H1 (cell line): ENCODE measurements at regions not wholly inside any gene's neighbourhood (a gene's known extent, or its start where the extent isn't known, plus 50 kb on each side); places are given as distances from the start of the nearest gene placed in this dataset.

Experiments
- CTCF ChIA-PET: fragments of 300-600 bp; sonication (Branson Sonifier 250); formaldehyde crosslinking; loops from one replicate; lab custom pipeline; 2021; ENCODE audit not compliant: partially characterized antibody; lab: Charles Lee
- POLR2A ChIA-PET: fragments of 300-600 bp; sonication (Branson Sonifier 250); formaldehyde crosslinking; loops from one replicate; lab custom pipeline; 2021; ENCODE audit warnings: inconsistent platforms; ENCODE audit not compliant: partially characterized antibody; lab: Charles Lee
- DNase-seq, 2 experiments: peaks; one replicate each; pipeline versions ENCODE4 v3.0.0 to v3.0.0-alpha.2; 2010 to 2022; ENCODE audit warnings: low spot score in 2 of 2, low read depth in 1 of 2, mixed read lengths in 1 of 2
- FAIRE-seq: peaks from 2 replicates; lab custom pipeline; 2011; peaks lifted over from hg19 to GRCh38; lab: Jason Lieb, UNC
- H2AFZ ChIP-seq: 2 replicates; pipeline ENCODE4 v1.8.1; 2012; ENCODE audit warnings: low read length, inconsistent platforms
- H2AK5ac ChIP-seq: 2 replicates; pipeline ENCODE4 v1.6.1; 2013; ENCODE audit warnings: low read depth, low read length
- H2BK120ac ChIP-seq: replicated peaks from 2 replicates; pipeline ENCODE3; 2013; ENCODE audit warnings: low read depth, low read length, inconsistent platforms
- H2BK12ac ChIP-seq: 2 replicates; pipeline ENCODE4 v1.6.1; 2013; ENCODE audit warnings: low read depth, low read length
- H2BK15ac ChIP-seq: 2 replicates; pipeline ENCODE4 v1.6.1; 2013; ENCODE audit warnings: low read length
- H2BK20ac ChIP-seq: 2 replicates; pipeline ENCODE4 v1.6.1; 2013; ENCODE audit warnings: low read length
- H2BK5ac ChIP-seq: 2 replicates; pipeline ENCODE4 v1.6.1; 2013; ENCODE audit warnings: low read depth, low read length
- H3K14ac ChIP-seq: 2 replicates; pipeline ENCODE4 v1.6.1; 2013; ENCODE audit warnings: inconsistent platforms; ENCODE audit not compliant: insufficient read length
- H3K18ac ChIP-seq: 2 replicates; pipeline ENCODE4 v1.6.1; 2013; ENCODE audit warnings: low read length; ENCODE audit errors: extremely low read depth
- H3K23ac ChIP-seq: 2 replicates; pipeline ENCODE4 v1.6.1; 2013; ENCODE audit warnings: inconsistent platforms; ENCODE audit not compliant: insufficient read length
- H3K23me2 ChIP-seq: 2 replicates; pipeline ENCODE4 v1.6.1; 2013; ENCODE audit warnings: low read depth, low read length
- H3K27ac ChIP-seq: 2 replicates; pipeline ENCODE4 v1.6.1; 2011; ENCODE audit warnings: low read depth, low read length, inconsistent platforms
- H3K27me3 ChIP-seq, 4 experiments: replicated peaks in 1 of 4; 1 replicate in 1 of 4; 2 replicates in 3 of 4; pipeline versions ENCODE4 v1.6.1 to v1.8.1; 2011 to 2013; ENCODE audit warnings: low read length in 3 of 4, mild to moderate bottlenecking in 3 of 4, inconsistent platforms in 2 of 4, mixed read lengths in 2 of 4, moderate library complexity in 1 of 4; ENCODE audit not compliant: control insufficient read depth in 3 of 4, insufficient read depth in 3 of 4; ENCODE audit errors: extremely low read depth in 1 of 4
- H3K36me3 ChIP-seq, 4 experiments: 2 replicates each; pipeline versions ENCODE4 v1.6.1 to v1.8.1; 2011 to 2013; ENCODE audit warnings: mild to moderate bottlenecking in 4 of 4, low read length in 3 of 4, moderate library complexity in 2 of 4, control low read depth in 1 of 4, inconsistent platforms in 1 of 4; ENCODE audit not compliant: insufficient read depth in 4 of 4, control insufficient read depth in 2 of 4
- H3K4ac ChIP-seq: replicated peaks from 2 replicates; pipeline ENCODE3; 2013; ENCODE audit warnings: low read length, low read depth, mixed read lengths, inconsistent platforms; ENCODE audit not compliant: insufficient read length
- H3K4me1 ChIP-seq, 4 experiments: replicated peaks in 1 of 4; 1 replicate in 1 of 4; 2 replicates in 3 of 4; pipeline versions ENCODE4 v1.6.1 to v1.8.1; 2011 to 2013; ENCODE audit warnings: low read length in 3 of 4, inconsistent platforms in 2 of 4, mixed read lengths in 1 of 4; ENCODE audit not compliant: insufficient read depth in 4 of 4, control insufficient read depth in 3 of 4
- H3K4me2 ChIP-seq, 2 experiments: 2 replicates each; pipeline versions ENCODE4 v1.6.1 to v1.8.1; 2011 to 2013; ENCODE audit warnings: low read depth in 2 of 2, low read length in 2 of 2, control low read depth in 1 of 2, inconsistent platforms in 1 of 2, mild to moderate bottlenecking in 1 of 2; ENCODE audit not compliant: insufficient read depth in 1 of 2
- H3K4me3 ChIP-seq, 4 experiments: fragments of 200-600, 300-600 bp in 1 of 4; sonication (generic), shearing (Covaris generic), sonication (Bioruptor Twin) in 1 of 4; 2 replicates each; pipeline versions ENCODE4 v1.5.1 to v1.8.1; 2011 to 2016; ENCODE audit warnings: low read length in 4 of 4, low read depth in 3 of 4, control low read depth in 2 of 4, inconsistent platforms in 2 of 4, mild to moderate bottlenecking in 2 of 4, mixed read lengths in 1 of 4, moderate library complexity in 1 of 4; ENCODE audit not compliant: insufficient read depth in 2 of 4; ENCODE audit errors: extremely low read depth in 1 of 4
- H3K56ac ChIP-seq: replicated peaks from 2 replicates; pipeline ENCODE3; 2013; ENCODE audit warnings: low read depth, mild to moderate bottlenecking, mixed read lengths, low read length, inconsistent platforms; ENCODE audit not compliant: insufficient read length
- H3K79me1 ChIP-seq: 2 replicates; pipeline ENCODE4 v1.6.1; 2013; ENCODE audit warnings: low read depth, low read length, control low read depth
- H3K79me2 ChIP-seq, 2 experiments: 2 replicates each; pipeline versions ENCODE4 v1.6.1 to v1.8.1; 2012 to 2013; ENCODE audit warnings: low read length in 2 of 2, mild to moderate bottlenecking in 2 of 2, inconsistent platforms in 1 of 2; ENCODE audit not compliant: insufficient read depth in 2 of 2, control insufficient read depth in 1 of 2
- H3K9ac ChIP-seq, 4 experiments: replicated peaks in 1 of 4; 1 replicate in 1 of 4; 2 replicates in 3 of 4; pipeline versions ENCODE4 v1.6.1 to v1.8.1; 2011 to 2013; ENCODE audit warnings: low read depth in 3 of 4, low read length in 3 of 4, control low read depth in 2 of 4, mild to moderate bottlenecking in 2 of 4, moderate library complexity in 2 of 4, inconsistent platforms in 1 of 4; ENCODE audit errors: extremely low read depth in 1 of 4
- H3K9me3 ChIP-seq, 2 experiments: 2 replicates each; pipeline versions ENCODE4 v1.6.1 to v1.8.1; 2012 to 2013; ENCODE audit warnings: mild to moderate bottlenecking in 2 of 2, moderate library complexity in 2 of 2, control low read depth in 1 of 2, inconsistent platforms in 1 of 2, low read depth in 1 of 2, low read length in 1 of 2, mixed read lengths in 1 of 2; ENCODE audit not compliant: insufficient read depth in 2 of 2
- H4K20me1 ChIP-seq, 2 experiments: replicated peaks in 1 of 2; 2 replicates each; pipeline versions ENCODE3 to v1.8.1; 2011 to 2013; ENCODE audit warnings: inconsistent platforms in 2 of 2, low read length in 2 of 2, mild to moderate bottlenecking in 1 of 2; ENCODE audit not compliant: insufficient read depth in 2 of 2, control insufficient read depth in 1 of 2
- H4K5ac ChIP-seq: 2 replicates; pipeline ENCODE4 v1.6.1; 2013; ENCODE audit warnings: low read length, low read depth, mixed read lengths, inconsistent platforms; ENCODE audit not compliant: insufficient read length
- H4K8ac ChIP-seq: 2 replicates; pipeline ENCODE4 v1.8.0; 2013; ENCODE audit warnings: mild to moderate bottlenecking, moderate library complexity, low read length, inconsistent platforms; ENCODE audit not compliant: insufficient read depth; ENCODE audit errors: extremely low read depth
- H4K91ac ChIP-seq: replicated peaks from 2 replicates; pipeline ENCODE3; 2013; ENCODE audit warnings: low read length, mixed read lengths, inconsistent platforms; ENCODE audit not compliant: insufficient read length
- CBX5 ChIP-seq: fragments of 300-800, 300-1000 bp; sonication (generic); IDR thresholded peaks from 2 replicates; pipeline ENCODE4 v1.7.1; 2016; ENCODE audit warnings: antibody characterized with exemption, low read length, low read depth
- CHD1 ChIP-seq: IDR thresholded peaks from 2 replicates; pipeline ENCODE4 v1.6.1; 2012; ENCODE audit warnings: low read depth, low read length, improper control_type of control experiment
- CHD2 ChIP-seq: IDR thresholded peaks from 2 replicates; pipeline ENCODE4 v1.6.1; 2012; ENCODE audit warnings: low read length, improper control_type of control experiment
- E2F6 ChIP-seq: IDR thresholded peaks from 2 replicates; pipeline ENCODE4 v1.6.1; 2012; ENCODE audit warnings: inconsistent platforms
- FOSL1 ChIP-seq: IDR thresholded peaks from 2 replicates; pipeline ENCODE4 v1.6.1; 2011; ENCODE audit warnings: mild to moderate bottlenecking, low read depth, low read length, moderate library complexity; ENCODE audit not compliant: insufficient read depth
- JUND ChIP-seq: IDR thresholded peaks from 2 replicates; pipeline ENCODE4 v1.6.1; 2011; ENCODE audit warnings: mild to moderate bottlenecking, improper control_type of control experiment, low read length
- NANOG ChIP-seq: IDR thresholded peaks from 2 replicates; pipeline ENCODE4 v1.6.1; 2011; ENCODE audit warnings: low read length, low read depth, mild to moderate bottlenecking, inconsistent platforms; ENCODE audit not compliant: insufficient read depth, poor library complexity, severe bottlenecking
- POLR2AphosphoS5 ChIP-seq: IDR thresholded peaks from 2 replicates; pipeline ENCODE4 v1.6.1; 2011; ENCODE audit warnings: low read depth, low read length
- RFX5 ChIP-seq: IDR thresholded peaks from 2 replicates; pipeline ENCODE4 v1.6.1; 2011; ENCODE audit warnings: low read depth, low read length, improper control_type of control experiment, borderline replicate concordance
- TAF1 ChIP-seq: IDR thresholded peaks from 2 replicates; pipeline ENCODE4 v1.6.1; 2011; ENCODE audit warnings: mild to moderate bottlenecking, low read depth, low read length
- TEAD4 ChIP-seq: IDR thresholded peaks from 2 replicates; pipeline ENCODE4 v1.6.1; 2012; ENCODE audit warnings: low read depth, low read length, inconsistent platforms, mixed read lengths
- YY1 ChIP-seq: IDR thresholded peaks from 2 replicates; pipeline ENCODE4 v1.6.1; 2011; ENCODE audit warnings: low read depth, mild to moderate bottlenecking, low read length
- WGBS, 2 experiments: shearing (Covaris generic) in 1 of 2; methylation state at CpG; one replicate each; pipeline versions ENCODE4 v1.1.6 to v1.1.7; 2013 to 2015; ENCODE audit warnings: low lambda C conversion rate in 2 of 2, mixed read lengths in 2 of 2, inconsistent platforms in 1 of 2, low coverage in 1 of 2, missing lambda C conversion rate in 1 of 2; ENCODE audit not compliant: insufficient replicate concordance in 2 of 2, insufficient coverage in 1 of 2, insufficient read length in 1 of 2; ENCODE audit errors: extremely low coverage in 1 of 2, missing lambda C conversion rate in 1 of 2; 5-methylcytosine and 5-hydroxymethylcytosine counted together
- TF ChIP-seq, protein P1 (sequence below), 3 experiments: IDR thresholded peaks; 1 replicate in 2 of 3; 2 replicates in 1 of 3; pipeline versions ENCODE4 v1.5.1 to v1.6.1; 2011; ENCODE audit warnings: low read length in 3 of 3, mild to moderate bottlenecking in 3 of 3, inconsistent platforms in 2 of 3, low read depth in 1 of 3, moderate library complexity in 1 of 3; ENCODE audit not compliant: insufficient read depth in 1 of 3; ENCODE audit errors: control extremely low read depth in 1 of 3

GRCh38 chrX:125709074-125709473 lies 389.4 kb downstream of the TEX13C start:
- no peak overlapping the region for H3K4ac ChIP-seq
- no peaks in the 10 kb centered on the region for H3K9me3 ChIP-seq
- no peak overlapping the region for H2BK120ac ChIP-seq
- no peak overlapping the region for H2BK12ac ChIP-seq
- H2AK5ac ChIP-seq: no peak overlapping the region
- no peaks in the 10 kb centered on the region for H3K23me2 ChIP-seq
- H3K4me3 ChIP-seq: no peak overlapping the region
- H2BK20ac ChIP-seq: no peak overlapping the region
- H3K9ac ChIP-seq: no peak overlapping the region
- H4K91ac ChIP-seq: no peak overlapping the region
- no peak overlapping the region for H4K8ac ChIP-seq
- H3K23ac ChIP-seq: no peak overlapping the region
- H3K79me2 ChIP-seq: no peaks in the 10 kb centered on the region
- no peak overlapping the region for H2BK15ac ChIP-seq
- no peak overlapping the region for H2AFZ ChIP-seq
- H3K56ac ChIP-seq: no peak overlapping the region
- no peaks in the 10 kb centered on the region for H4K20me1 ChIP-seq
- no peaks in the 10 kb centered on the region for H3K79me1 ChIP-seq
- no peaks in the 10 kb centered on the region for H3K27me3 ChIP-seq
- WGBS, 2 experiments: 100% methylated on average over 1 of the region's 2 CpGs; no CpG with 5 or more reads in 1 of the 2 experiments
- no peak overlapping the region for H2BK5ac ChIP-seq
- DNase-seq (no peak), FAIRE-seq (no peak)
- no peaks in the 10 kb centered on the region for H3K36me3 ChIP-seq
- H4K5ac ChIP-seq: no peak overlapping the region
- H3K4me2 ChIP-seq: no peak overlapping the region
- no peak overlapping the region for H3K18ac ChIP-seq
- H3K14ac ChIP-seq: no peak overlapping the region
- CTCF ChIA-PET: no interaction called here
- H3K27ac ChIP-seq: no peak overlapping the region
- POLR2A ChIA-PET: no interaction called here
- no peaks in the 10 kb centered on the region; a peak in 1 of 7 replicates for H3K4me1 ChIP-seq
- no peak for TF ChIP-seq CBX5
- no peak for TF ChIP-seq E2F6
- no peak for TF ChIP-seq FOSL1
- no peak for TF ChIP-seq POLR2AphosphoS5
- TF ChIP-seq, protein P1, sequence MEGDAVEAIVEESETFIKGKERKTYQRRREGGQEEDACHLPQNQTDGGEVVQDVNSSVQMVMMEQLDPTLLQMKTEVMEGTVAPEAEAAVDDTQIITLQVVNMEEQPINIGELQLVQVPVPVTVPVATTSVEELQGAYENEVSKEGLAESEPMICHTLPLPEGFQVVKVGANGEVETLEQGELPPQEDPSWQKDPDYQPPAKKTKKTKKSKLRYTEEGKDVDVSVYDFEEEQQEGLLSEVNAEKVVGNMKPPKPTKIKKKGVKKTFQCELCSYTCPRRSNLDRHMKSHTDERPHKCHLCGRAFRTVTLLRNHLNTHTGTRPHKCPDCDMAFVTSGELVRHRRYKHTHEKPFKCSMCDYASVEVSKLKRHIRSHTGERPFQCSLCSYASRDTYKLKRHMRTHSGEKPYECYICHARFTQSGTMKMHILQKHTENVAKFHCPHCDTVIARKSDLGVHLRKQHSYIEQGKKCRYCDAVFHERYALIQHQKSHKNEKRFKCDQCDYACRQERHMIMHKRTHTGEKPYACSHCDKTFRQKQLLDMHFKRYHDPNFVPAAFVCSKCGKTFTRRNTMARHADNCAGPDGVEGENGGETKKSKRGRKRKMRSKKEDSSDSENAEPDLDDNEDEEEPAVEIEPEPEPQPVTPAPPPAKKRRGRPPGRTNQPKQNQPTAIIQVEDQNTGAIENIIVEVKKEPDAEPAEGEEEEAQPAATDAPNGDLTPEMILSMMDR (IDR thresholded peaks at IDR 0.05; ENCODE audit: control extremely low read depth in 1 of 3, insufficient read depth in 1 of 3, low read depth in 1 of 3, low read length in 3 of 3): no peak
- TF ChIP-seq CHD1: no peak
- TF ChIP-seq TAF1: no peak
- no peak for TF ChIP-seq YY1
- no peak for TF ChIP-seq RFX5
- TF ChIP-seq CHD2: no peak
- no peak for TF ChIP-seq NANOG
- no peak for TF ChIP-seq TEAD4
- TF ChIP-seq JUND: no peak
